ENCODE measurements at regions not wholly inside any gene's neighbourhood (a gene's known extent, or its start where the extent isn't known, plus 50 kb on each side); places are given as distances from the start of the nearest gene placed in this dataset.

DNA sequence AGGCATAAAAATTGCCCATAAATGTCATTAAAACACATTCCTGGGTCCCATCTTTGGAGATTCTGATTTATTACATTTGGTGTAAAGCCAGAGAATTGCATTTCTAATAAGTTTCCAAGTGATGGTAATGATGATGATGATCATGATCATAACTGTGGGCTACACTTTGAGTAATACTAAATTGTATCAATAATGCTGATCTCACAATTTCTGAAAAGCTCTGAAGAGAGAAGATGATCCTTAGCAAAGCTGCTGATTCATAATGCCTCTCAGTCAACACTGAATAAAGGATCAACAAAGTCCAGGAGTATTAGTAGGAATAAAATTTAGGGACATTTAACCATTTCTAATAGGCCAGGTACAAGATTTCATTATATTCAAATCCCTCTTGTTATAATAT is 434.5 kb downstream of the CAAP1 start (continued):
- TF ChIP-seq, protein P1, sequence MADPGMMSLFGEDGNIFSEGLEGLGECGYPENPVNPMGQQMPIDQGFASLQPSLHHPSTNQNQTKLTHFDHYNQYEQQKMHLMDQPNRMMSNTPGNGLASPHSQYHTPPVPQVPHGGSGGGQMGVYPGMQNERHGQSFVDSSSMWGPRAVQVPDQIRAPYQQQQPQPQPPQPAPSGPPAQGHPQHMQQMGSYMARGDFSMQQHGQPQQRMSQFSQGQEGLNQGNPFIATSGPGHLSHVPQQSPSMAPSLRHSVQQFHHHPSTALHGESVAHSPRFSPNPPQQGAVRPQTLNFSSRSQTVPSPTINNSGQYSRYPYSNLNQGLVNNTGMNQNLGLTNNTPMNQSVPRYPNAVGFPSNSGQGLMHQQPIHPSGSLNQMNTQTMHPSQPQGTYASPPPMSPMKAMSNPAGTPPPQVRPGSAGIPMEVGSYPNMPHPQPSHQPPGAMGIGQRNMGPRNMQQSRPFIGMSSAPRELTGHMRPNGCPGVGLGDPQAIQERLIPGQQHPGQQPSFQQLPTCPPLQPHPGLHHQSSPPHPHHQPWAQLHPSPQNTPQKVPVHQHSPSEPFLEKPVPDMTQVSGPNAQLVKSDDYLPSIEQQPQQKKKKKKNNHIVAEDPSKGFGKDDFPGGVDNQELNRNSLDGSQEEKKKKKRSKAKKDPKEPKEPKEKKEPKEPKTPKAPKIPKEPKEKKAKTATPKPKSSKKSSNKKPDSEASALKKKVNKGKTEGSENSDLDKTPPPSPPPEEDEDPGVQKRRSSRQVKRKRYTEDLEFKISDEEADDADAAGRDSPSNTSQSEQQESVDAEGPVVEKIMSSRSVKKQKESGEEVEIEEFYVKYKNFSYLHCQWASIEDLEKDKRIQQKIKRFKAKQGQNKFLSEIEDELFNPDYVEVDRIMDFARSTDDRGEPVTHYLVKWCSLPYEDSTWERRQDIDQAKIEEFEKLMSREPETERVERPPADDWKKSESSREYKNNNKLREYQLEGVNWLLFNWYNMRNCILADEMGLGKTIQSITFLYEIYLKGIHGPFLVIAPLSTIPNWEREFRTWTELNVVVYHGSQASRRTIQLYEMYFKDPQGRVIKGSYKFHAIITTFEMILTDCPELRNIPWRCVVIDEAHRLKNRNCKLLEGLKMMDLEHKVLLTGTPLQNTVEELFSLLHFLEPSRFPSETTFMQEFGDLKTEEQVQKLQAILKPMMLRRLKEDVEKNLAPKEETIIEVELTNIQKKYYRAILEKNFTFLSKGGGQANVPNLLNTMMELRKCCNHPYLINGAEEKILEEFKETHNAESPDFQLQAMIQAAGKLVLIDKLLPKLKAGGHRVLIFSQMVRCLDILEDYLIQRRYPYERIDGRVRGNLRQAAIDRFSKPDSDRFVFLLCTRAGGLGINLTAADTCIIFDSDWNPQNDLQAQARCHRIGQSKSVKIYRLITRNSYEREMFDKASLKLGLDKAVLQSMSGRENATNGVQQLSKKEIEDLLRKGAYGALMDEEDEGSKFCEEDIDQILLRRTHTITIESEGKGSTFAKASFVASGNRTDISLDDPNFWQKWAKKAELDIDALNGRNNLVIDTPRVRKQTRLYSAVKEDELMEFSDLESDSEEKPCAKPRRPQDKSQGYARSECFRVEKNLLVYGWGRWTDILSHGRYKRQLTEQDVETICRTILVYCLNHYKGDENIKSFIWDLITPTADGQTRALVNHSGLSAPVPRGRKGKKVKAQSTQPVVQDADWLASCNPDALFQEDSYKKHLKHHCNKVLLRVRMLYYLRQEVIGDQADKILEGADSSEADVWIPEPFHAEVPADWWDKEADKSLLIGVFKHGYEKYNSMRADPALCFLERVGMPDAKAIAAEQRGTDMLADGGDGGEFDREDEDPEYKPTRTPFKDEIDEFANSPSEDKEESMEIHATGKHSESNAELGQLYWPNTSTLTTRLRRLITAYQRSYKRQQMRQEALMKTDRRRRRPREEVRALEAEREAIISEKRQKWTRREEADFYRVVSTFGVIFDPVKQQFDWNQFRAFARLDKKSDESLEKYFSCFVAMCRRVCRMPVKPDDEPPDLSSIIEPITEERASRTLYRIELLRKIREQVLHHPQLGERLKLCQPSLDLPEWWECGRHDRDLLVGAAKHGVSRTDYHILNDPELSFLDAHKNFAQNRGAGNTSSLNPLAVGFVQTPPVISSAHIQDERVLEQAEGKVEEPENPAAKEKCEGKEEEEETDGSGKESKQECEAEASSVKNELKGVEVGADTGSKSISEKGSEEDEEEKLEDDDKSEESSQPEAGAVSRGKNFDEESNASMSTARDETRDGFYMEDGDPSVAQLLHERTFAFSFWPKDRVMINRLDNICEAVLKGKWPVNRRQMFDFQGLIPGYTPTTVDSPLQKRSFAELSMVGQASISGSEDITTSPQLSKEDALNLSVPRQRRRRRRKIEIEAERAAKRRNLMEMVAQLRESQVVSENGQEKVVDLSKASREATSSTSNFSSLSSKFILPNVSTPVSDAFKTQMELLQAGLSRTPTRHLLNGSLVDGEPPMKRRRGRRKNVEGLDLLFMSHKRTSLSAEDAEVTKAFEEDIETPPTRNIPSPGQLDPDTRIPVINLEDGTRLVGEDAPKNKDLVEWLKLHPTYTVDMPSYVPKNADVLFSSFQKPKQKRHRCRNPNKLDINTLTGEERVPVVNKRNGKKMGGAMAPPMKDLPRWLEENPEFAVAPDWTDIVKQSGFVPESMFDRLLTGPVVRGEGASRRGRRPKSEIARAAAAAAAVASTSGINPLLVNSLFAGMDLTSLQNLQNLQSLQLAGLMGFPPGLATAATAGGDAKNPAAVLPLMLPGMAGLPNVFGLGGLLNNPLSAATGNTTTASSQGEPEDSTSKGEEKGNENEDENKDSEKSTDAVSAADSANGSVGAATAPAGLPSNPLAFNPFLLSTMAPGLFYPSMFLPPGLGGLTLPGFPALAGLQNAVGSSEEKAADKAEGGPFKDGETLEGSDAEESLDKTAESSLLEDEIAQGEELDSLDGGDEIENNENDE (IDR thresholded peaks at IDR 0.05; ENCODE audit: insufficient replicate concordance, low read length) = no peak
- TF ChIP-seq, protein P2, sequence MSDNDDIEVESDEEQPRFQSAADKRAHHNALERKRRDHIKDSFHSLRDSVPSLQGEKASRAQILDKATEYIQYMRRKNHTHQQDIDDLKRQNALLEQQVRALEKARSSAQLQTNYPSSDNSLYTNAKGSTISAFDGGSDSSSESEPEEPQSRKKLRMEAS (IDR thresholded peaks at IDR 0.05) = no peak
- TF ChIP-seq SP1 (IDR thresholded peaks at IDR 0.05; ENCODE audit: low read depth, low read length) (no peak), SP2 (IDR thresholded peaks at IDR 0.05; ENCODE audit: low read length) (no peak), JUN (IDR thresholded peaks at IDR 0.05; ENCODE audit: low read depth, low read length) (no peak), POLR2AphosphoS5 (IDR thresholded peaks at IDR 0.05; ENCODE audit: low read depth, low read length) (no peak), GTF2F1 (IDR thresholded peaks at IDR 0.05; ENCODE audit: borderline replicate concordance, low read depth, low read length) (no peak), SRF (IDR thresholded peaks at IDR 0.05; ENCODE audit: low read depth, low read length) (no peak), TBP (IDR thresholded peaks at IDR 0.05; ENCODE audit: low read depth, low read length) (no peak), JUND (IDR thresholded peaks at IDR 0.05; ENCODE audit: low read length) (no peak), FOSL1 (IDR thresholded peaks at IDR 0.05; ENCODE audit: insufficient read depth, low read depth, low read length) (no peak)
- TF ChIP-seq, protein P3, sequence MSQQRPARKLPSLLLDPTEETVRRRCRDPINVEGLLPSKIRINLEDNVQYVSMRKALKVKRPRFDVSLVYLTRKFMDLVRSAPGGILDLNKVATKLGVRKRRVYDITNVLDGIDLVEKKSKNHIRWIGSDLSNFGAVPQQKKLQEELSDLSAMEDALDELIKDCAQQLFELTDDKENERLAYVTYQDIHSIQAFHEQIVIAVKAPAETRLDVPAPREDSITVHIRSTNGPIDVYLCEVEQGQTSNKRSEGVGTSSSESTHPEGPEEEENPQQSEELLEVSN (IDR thresholded peaks at IDR 0.05) = no peak
